ENCODE measurements at regions not wholly inside any gene's neighbourhood (a gene's known extent, or its start where the extent isn't known, plus 50 kb on each side); places are given as distances from the start of the nearest gene placed in this dataset.

- TF ChIP-seq ZNF462 (CRISPR knock-in tag; IDR thresholded peaks at IDR 0.05) (no peak), EZH2 (IDR thresholded peaks at IDR 0.05; ENCODE audit: low read depth, unreplicated experiment) (no peak), JUNB (IDR thresholded peaks at IDR 0.05; ENCODE audit: unreplicated experiment) (no peak), STAT1 (IDR thresholded peaks at IDR 0.05; ENCODE audit: unreplicated experiment) (no peak), EZH2phosphoT487 (IDR thresholded peaks at IDR 0.05; ENCODE audit: unreplicated experiment) (no peak), ETS1 (IDR thresholded peaks at IDR 0.05) (no peak), ZNF114 (CRISPR knock-in tag; IDR thresholded peaks at IDR 0.05) (no peak), REST (IDR thresholded peaks at IDR 0.05; ENCODE audit: unreplicated experiment) (no peak)
These were observed 703.1 kb downstream of the BRD1 start (continued) for GRCh38 chr22:49124608-49125007.

Measured in GM23338 (cell line).